ENCODE measurements at regions not wholly inside any gene's neighbourhood (a gene's known extent, or its start where the extent isn't known, plus 50 kb on each side); places are given as distances from the start of the nearest gene placed in this dataset.

- CTCF ChIA-PET = no interaction called here
- POLR2A ChIA-PET = no interaction called here
- WGBS (ENCODE audit: low lambda C conversion rate) = 18% methylated on average over 8 of the region's 8 CpGs
Measured at GRCh38 chr2:104762031-104762430, 91.9 kb upstream of the POU3F3 start.

GRCh38 chr2:104766683-104767082 is 87.2 kb upstream of the POU3F3 start:
- H3K4me3 ChIP-seq (ENCODE audit: low read depth in 2 of 2, low read length in 1 of 2) = no peak overlapping the region
- no peaks in the 10 kb centered on the region for H3K79me2 ChIP-seq (ENCODE audit: insufficient read depth)
- no peaks in the 10 kb centered on the region for H4K20me1 ChIP-seq (ENCODE audit: insufficient read depth)
- no peak overlapping the region for H3K27ac ChIP-seq (ENCODE audit: low read depth in 2 of 2, low read length in 1 of 2)
- 34% methylated on average over 8 of the region's 10 CpGs for WGBS (ENCODE audit: low lambda C conversion rate)
- H3K27me3 ChIP-seq (ENCODE audit: insufficient read depth) = no peaks in the 10 kb centered on the region
- ChIA-PET POLR2A (no interaction called here), CTCF (no interaction called here)
- H2AFZ ChIP-seq (ENCODE audit: low read depth) = no peak overlapping the region
- peaks cover 2% of the 10 kb centered on the region; the same call in 1 of the 2 replicates for H3K9me2 ChIP-seq
- no peak overlapping the region for H3K4me2 ChIP-seq
- TF ChIP-seq GABPA (IDR thresholded peaks at IDR 0.05; ENCODE audit: low read depth) = no peak
- no peak for TF ChIP-seq TAF1 (IDR thresholded peaks at IDR 0.05; ENCODE audit: borderline replicate concordance, low read depth, low read length)
- no peak for TF ChIP-seq POLR2AphosphoS5 (IDR thresholded peaks at IDR 0.05; ENCODE audit: low read depth, low read length)
- TF ChIP-seq GATA2 (CRISPR knock-in tag; IDR thresholded peaks at IDR 0.05) = no peak
- no peak for TF ChIP-seq NFIC (IDR thresholded peaks at IDR 0.05; ENCODE audit: borderline replicate concordance)
- TF ChIP-seq SIN3A (IDR thresholded peaks at IDR 0.05; ENCODE audit: borderline replicate concordance, low read depth, low read length) = no peak
- TF ChIP-seq JUND (IDR thresholded peaks at IDR 0.05) = no peak
- no peak for TF ChIP-seq PBX3 (IDR thresholded peaks at IDR 0.05)
- TF ChIP-seq MXI1 (IDR thresholded peaks at IDR 0.05; ENCODE audit: low read depth, low read length) = no peak
- no peak for TF ChIP-seq ELF1 (IDR thresholded peaks at IDR 0.05)
- TF ChIP-seq FOXJ3 (CRISPR knock-in tag; IDR thresholded peaks at IDR 0.05) = no peak
- TF ChIP-seq REST (IDR thresholded peaks at IDR 0.05; ENCODE audit: low read depth, low read length) = no peak
- TF ChIP-seq TEAD4 (IDR thresholded peaks at IDR 0.05; ENCODE audit: borderline replicate concordance, insufficient read depth) = no peak
- TF ChIP-seq FOXM1 (IDR thresholded peaks at IDR 0.05; ENCODE audit: low read depth) = no peak
- H3F3A ChIP-seq (replicated peaks; ENCODE audit: insufficient read depth) = no peaks in the 10 kb centered on the region
- no peaks in the 10 kb centered on the region for H3K4me1 ChIP-seq (ENCODE audit: control insufficient read depth in 1 of 2, insufficient read depth in 2 of 2, low read depth in 1 of 2, low read length in 1 of 2)
- no peaks in the 10 kb centered on the region for H3K36me3 ChIP-seq (replicated peaks in 1 of 2; ENCODE audit: control insufficient read depth in 1 of 2, insufficient read depth in 2 of 2, low read length in 1 of 2)
- no peaks in the 10 kb centered on the region for H3K9me3 ChIP-seq
- no peak overlapping the region for H3K9ac ChIP-seq
- no peak for DNase-seq

More at GRCh38 chr2:104762031-104762430, 91.9 kb upstream of the POU3F3 start:
- TF ChIP-seq RFX5 (IDR thresholded peaks at IDR 0.05; ENCODE audit: low read length) (no peak), USF2 (IDR thresholded peaks at IDR 0.05; ENCODE audit: borderline replicate concordance, low read depth, low read length) (no peak), TCF12 (IDR thresholded peaks at IDR 0.05) (no peak), FOXM1 (IDR thresholded peaks at IDR 0.05; ENCODE audit: low read depth) (no peak), ELF1 (IDR thresholded peaks at IDR 0.05) (no peak), POLR2AphosphoS5 (IDR thresholded peaks at IDR 0.05; ENCODE audit: low read depth, low read length) (no peak), MXI1 (IDR thresholded peaks at IDR 0.05; ENCODE audit: low read depth, low read length) (no peak), TAF1 (IDR thresholded peaks at IDR 0.05; ENCODE audit: borderline replicate concordance, low read depth, low read length) (no peak), USF1 (IDR thresholded peaks at IDR 0.05; ENCODE audit: borderline replicate concordance, low read depth) (no peak)
- H4K20me1 ChIP-seq (ENCODE audit: insufficient read depth) = no peaks in the 10 kb centered on the region
- H3K9me2 ChIP-seq = no peaks in the 10 kb centered on the region
- DNase-seq = no peak
- no peaks in the 10 kb centered on the region for H3K27me3 ChIP-seq (ENCODE audit: insufficient read depth)
- no peak overlapping the region for H3K4me3 ChIP-seq (ENCODE audit: low read depth in 2 of 2, low read length in 1 of 2)
- H3K79me2 ChIP-seq (ENCODE audit: insufficient read depth) = no peaks in the 10 kb centered on the region
- H2AFZ ChIP-seq (ENCODE audit: low read depth) = no peak overlapping the region
- no peaks in the 10 kb centered on the region for H3F3A ChIP-seq (replicated peaks; ENCODE audit: insufficient read depth)
- H3K4me2 ChIP-seq = no peak overlapping the region
- no peak overlapping the region for H3K9ac ChIP-seq
- no peak overlapping the region for H3K27ac ChIP-seq (ENCODE audit: low read depth in 2 of 2, low read length in 1 of 2)
- no peaks in the 10 kb centered on the region for H3K9me3 ChIP-seq
- no peaks in the 10 kb centered on the region for H3K36me3 ChIP-seq (replicated peaks in 1 of 2; ENCODE audit: control insufficient read depth in 1 of 2, insufficient read depth in 2 of 2, low read length in 1 of 2)
- no peaks in the 10 kb centered on the region for H3K4me1 ChIP-seq (ENCODE audit: control insufficient read depth in 1 of 2, insufficient read depth in 2 of 2, low read depth in 1 of 2, low read length in 1 of 2)
